ENCODE measurements at regions not wholly inside any gene's neighbourhood (a gene's known extent, or its start where the extent isn't known, plus 50 kb on each side); places are given as distances from the start of the nearest gene placed in this dataset.
A peak's percentile ranks its signal among the peaks of the same experiment; 100 is the strongest.
"Not testable (repeated sequence)": the region's sequence is repeated elsewhere in the genome, so short reads cannot be mapped to it uniquely, and the experiment has no call there.

- POLR2A ChIA-PET; H3K9me3 ChIP-seq (ENCODE audit: low read length); H3K79me2 ChIP-seq (ENCODE audit: insufficient read depth, low read depth, low read length); H3K9me2 ChIP-seq (ENCODE audit: insufficient read depth, low read length); BruUV-seq (replicated peaks); DNase-seq (ENCODE audit: low spot score); CTCF ChIA-PET (ENCODE audit: unreplicated experiment); H3K36me3 ChIP-seq (ENCODE audit: insufficient read depth, low read length); H4K20me1 ChIP-seq (ENCODE audit: insufficient read depth, low read length): not testable (repeated sequence)
- H2AFZ ChIP-seq (ENCODE audit: low read length): peak overlapping the region; percentile 72; the same call in 1 of the 2 replicates
- peak overlapping the region; percentile 75 for H3K4me2 ChIP-seq (ENCODE audit: low read length)
- H3K27ac ChIP-seq (ENCODE audit: low read depth, low read length, poor library complexity, severe bottlenecking): peak overlapping the region; percentile 85
- H3K4me3 ChIP-seq (ENCODE audit: low read depth, low read length, poor library complexity, severe bottlenecking): peak overlapping the region; percentile 60
- intact Hi-C loops (cut with micrococcal nuclease; ENCODE audit: unreplicated experiment): loop anchor here (10.0 kb wide), 1 partner anchor 327 kb away; the partner anchor contains the start of gene BCL2L11
- H3K4me1 ChIP-seq (ENCODE audit: insufficient read depth, low read length, poor library complexity, severe bottlenecking): peaks cover 25% of the 10 kb centered on the region
Observed at GRCh38 chr2:111452208-111452607, 331.5 kb downstream of the BCL2L11 start.

DNA sequence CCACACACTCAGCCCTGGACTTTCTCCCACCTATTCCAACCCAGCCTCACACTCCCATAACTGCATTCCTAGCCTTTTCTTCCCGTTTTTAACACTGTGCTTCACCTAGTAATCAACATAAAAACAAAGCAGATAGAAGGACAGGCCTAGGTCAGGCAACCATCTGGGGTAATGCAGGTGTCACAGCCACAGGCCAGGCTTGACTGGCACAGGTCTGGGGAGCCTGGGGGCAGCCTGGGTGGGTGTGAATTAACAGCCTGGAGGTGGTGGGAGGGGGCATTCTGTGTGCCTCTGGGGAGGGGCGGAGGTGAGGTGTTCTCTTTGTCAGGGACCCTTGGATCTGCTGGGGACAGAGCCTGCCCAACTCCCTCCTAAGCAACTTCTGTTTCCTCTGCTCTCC lies 332.6 kb downstream of the BCL2L11 start:
- CTCF ChIA-PET (ENCODE audit: unreplicated experiment); H4K20me1 ChIP-seq (ENCODE audit: insufficient read depth, low read length); H3K9me3 ChIP-seq (ENCODE audit: low read length); H3K79me2 ChIP-seq (ENCODE audit: insufficient read depth, low read depth, low read length); POLR2A ChIA-PET; BruUV-seq (replicated peaks); DNase-seq (ENCODE audit: low spot score); H3K9me2 ChIP-seq (ENCODE audit: insufficient read depth, low read length); H3K4me3 ChIP-seq (ENCODE audit: low read depth, low read length, poor library complexity, severe bottlenecking); H2AFZ ChIP-seq (ENCODE audit: low read length); H3K36me3 ChIP-seq (ENCODE audit: insufficient read depth, low read length): not testable (repeated sequence)
- intact Hi-C loops (cut with micrococcal nuclease; ENCODE audit: unreplicated experiment): loop anchor here (10.0 kb wide), 1 partner anchor 329 kb away; the partner anchor contains the start of gene BCL2L11
- peaks cover 25% of the 10 kb centered on the region for H3K4me1 ChIP-seq (ENCODE audit: insufficient read depth, low read length, poor library complexity, severe bottlenecking)
- 0 out of 2 replicates have a peak overlapping the region, but pooled peaks have one; percentile 67 for H3K4me2 ChIP-seq (ENCODE audit: low read length)
- peak overlapping the region; percentile 85 for H3K27ac ChIP-seq (ENCODE audit: low read depth, low read length, poor library complexity, severe bottlenecking)

DNA sequence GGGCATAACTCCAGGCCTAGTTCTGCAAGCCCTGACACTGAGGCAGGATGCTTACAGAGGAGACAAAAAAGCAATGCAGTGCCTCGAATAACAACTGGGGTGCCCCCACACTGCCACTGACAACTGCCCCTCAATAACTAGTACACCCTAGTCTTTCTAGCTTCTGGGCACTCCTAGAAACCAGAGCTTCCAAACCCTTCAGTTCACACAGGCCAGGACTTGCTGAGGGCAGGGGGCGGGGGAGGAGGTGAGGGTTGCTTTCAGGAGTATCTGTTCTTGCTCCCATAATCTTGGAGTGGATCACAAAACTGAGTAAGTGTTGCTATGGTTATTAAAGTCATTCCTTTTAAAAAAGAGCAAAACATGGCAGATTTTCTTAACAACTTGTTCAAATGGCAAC lies 333.1 kb downstream of the BCL2L11 start:
- POLR2A ChIA-PET: not testable (repeated sequence)
- intact Hi-C loops (cut with micrococcal nuclease; ENCODE audit: unreplicated experiment): loop anchor here (10.0 kb wide), 1 partner anchor 329 kb away; the partner anchor contains the start of gene BCL2L11

GRCh38 chr2:111454404-111454803 lies 333.7 kb downstream of the BCL2L11 start:
- H3K4me2 ChIP-seq (ENCODE audit: low read length); POLR2A ChIA-PET; H3K79me2 ChIP-seq (ENCODE audit: insufficient read depth, low read depth, low read length); CTCF ChIA-PET (ENCODE audit: unreplicated experiment); H3K4me3 ChIP-seq (ENCODE audit: low read depth, low read length, poor library complexity, severe bottlenecking); H3K27ac ChIP-seq (ENCODE audit: low read depth, low read length, poor library complexity, severe bottlenecking); H3K9me3 ChIP-seq (ENCODE audit: low read length); H4K20me1 ChIP-seq (ENCODE audit: insufficient read depth, low read length); BruUV-seq (replicated peaks); H2AFZ ChIP-seq (ENCODE audit: low read length); H3K36me3 ChIP-seq (ENCODE audit: insufficient read depth, low read length); H3K9me2 ChIP-seq (ENCODE audit: insufficient read depth, low read length): not testable (repeated sequence)
- H3K4me1 ChIP-seq (ENCODE audit: insufficient read depth, low read length, poor library complexity, severe bottlenecking): peaks cover 25% of the 10 kb centered on the region
- TF ChIP-seq, protein P1, sequence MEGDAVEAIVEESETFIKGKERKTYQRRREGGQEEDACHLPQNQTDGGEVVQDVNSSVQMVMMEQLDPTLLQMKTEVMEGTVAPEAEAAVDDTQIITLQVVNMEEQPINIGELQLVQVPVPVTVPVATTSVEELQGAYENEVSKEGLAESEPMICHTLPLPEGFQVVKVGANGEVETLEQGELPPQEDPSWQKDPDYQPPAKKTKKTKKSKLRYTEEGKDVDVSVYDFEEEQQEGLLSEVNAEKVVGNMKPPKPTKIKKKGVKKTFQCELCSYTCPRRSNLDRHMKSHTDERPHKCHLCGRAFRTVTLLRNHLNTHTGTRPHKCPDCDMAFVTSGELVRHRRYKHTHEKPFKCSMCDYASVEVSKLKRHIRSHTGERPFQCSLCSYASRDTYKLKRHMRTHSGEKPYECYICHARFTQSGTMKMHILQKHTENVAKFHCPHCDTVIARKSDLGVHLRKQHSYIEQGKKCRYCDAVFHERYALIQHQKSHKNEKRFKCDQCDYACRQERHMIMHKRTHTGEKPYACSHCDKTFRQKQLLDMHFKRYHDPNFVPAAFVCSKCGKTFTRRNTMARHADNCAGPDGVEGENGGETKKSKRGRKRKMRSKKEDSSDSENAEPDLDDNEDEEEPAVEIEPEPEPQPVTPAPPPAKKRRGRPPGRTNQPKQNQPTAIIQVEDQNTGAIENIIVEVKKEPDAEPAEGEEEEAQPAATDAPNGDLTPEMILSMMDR (conservative IDR thresholded peaks at IDR 0.05; ENCODE audit: low read length): peak; percentile 33; the same call in 1 of the 2 replicates
- DNase-seq (ENCODE audit: low spot score): peak; percentile 72
- intact Hi-C loops (cut with micrococcal nuclease; ENCODE audit: unreplicated experiment): loop anchor here (10.0 kb wide), 1 partner anchor 330 kb away; the partner anchor contains the start of gene BCL2L11

More for the DNA sequence above, 333.1 kb downstream of the BCL2L11 start:
- H3K9me3 ChIP-seq (ENCODE audit: low read length); H3K79me2 ChIP-seq (ENCODE audit: insufficient read depth, low read depth, low read length); H3K4me2 ChIP-seq (ENCODE audit: low read length); H3K27ac ChIP-seq (ENCODE audit: low read depth, low read length, poor library complexity, severe bottlenecking); H3K9me2 ChIP-seq (ENCODE audit: insufficient read depth, low read length); DNase-seq (ENCODE audit: low spot score); BruUV-seq (replicated peaks); H3K4me3 ChIP-seq (ENCODE audit: low read depth, low read length, poor library complexity, severe bottlenecking); CTCF ChIA-PET (ENCODE audit: unreplicated experiment); H2AFZ ChIP-seq (ENCODE audit: low read length); H4K20me1 ChIP-seq (ENCODE audit: insufficient read depth, low read length); H3K36me3 ChIP-seq (ENCODE audit: insufficient read depth, low read length): not testable (repeated sequence)
- H3K4me1 ChIP-seq (ENCODE audit: insufficient read depth, low read length, poor library complexity, severe bottlenecking): peaks cover 25% of the 10 kb centered on the region

DNA sequence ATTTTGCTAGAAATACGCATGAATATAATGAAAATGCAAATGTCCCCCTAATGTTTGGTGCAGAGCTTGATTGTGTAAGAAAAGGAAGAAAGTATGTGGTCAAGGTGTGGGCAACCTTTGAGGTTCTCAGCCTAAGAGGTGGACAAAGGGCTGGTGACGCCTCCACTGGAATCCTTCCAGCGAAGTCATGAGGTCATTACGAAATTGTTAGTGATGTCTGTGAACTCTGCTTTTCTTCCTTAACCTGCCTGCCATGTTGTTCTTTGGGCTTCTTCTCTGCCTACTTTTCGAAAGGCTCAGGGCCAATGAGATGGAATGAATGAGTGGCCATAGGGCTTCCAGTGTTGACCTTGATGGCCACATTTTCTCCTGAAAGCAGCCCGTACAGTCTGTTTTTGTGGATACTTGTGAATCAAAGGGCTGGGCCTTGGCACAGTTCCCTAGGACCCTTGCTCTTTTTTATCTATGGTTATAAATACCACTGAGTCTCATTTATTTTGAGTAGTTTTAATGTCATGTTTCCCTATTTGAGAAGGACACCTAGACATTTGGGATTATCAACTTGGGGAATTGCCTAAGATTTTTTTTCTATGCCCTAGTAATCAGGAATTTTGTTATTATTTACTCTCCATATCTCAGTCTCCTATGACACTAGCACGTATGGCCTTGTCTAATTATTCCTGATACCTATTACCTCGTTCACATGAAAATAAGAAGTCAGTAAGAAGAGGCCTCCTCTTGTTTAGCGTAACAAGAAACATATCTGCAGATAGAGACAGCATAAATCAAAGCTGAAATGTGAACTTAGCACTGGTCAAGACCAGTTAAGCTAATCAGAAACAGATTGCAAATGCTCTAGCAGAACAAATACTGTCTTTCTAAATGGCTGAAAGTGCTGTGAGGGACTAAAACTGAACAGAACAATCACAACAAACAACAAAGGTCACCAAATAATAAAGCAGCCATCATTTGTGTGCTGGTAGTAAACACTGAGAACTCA lies 334.6 kb downstream of the BCL2L11 start:
- H4K20me1 ChIP-seq (ENCODE audit: insufficient read depth, low read length); H3K79me2 ChIP-seq (ENCODE audit: insufficient read depth, low read depth, low read length); DNase-seq (ENCODE audit: low spot score); H3K4me2 ChIP-seq (ENCODE audit: low read length); H3K36me3 ChIP-seq (ENCODE audit: insufficient read depth, low read length); CTCF ChIA-PET (ENCODE audit: unreplicated experiment); H3K27ac ChIP-seq (ENCODE audit: low read depth, low read length, poor library complexity, severe bottlenecking); H3K9me2 ChIP-seq (ENCODE audit: insufficient read depth, low read length); BruUV-seq (replicated peaks); POLR2A ChIA-PET; H3K4me3 ChIP-seq (ENCODE audit: low read depth, low read length, poor library complexity, severe bottlenecking); H3K9me3 ChIP-seq (ENCODE audit: low read length); H2AFZ ChIP-seq (ENCODE audit: low read length): not testable (repeated sequence)
- peaks cover 18% of the 10 kb centered on the region for H3K4me1 ChIP-seq (ENCODE audit: insufficient read depth, low read length, poor library complexity, severe bottlenecking)
- intact Hi-C loops (cut with micrococcal nuclease; ENCODE audit: unreplicated experiment): loop anchor here (10.0 kb wide), 1 partner anchor 331 kb away; the partner anchor contains the start of gene BCL2L11
